IMR-90 (cell line): ENCODE measurements at regions not wholly inside any gene's neighbourhood (a gene's known extent, or its start where the extent isn't known, plus 50 kb on each side); places are given as distances from the start of the nearest gene placed in this dataset.

Source experiments
- ATAC-seq: fragments of 200-7000 bp; cut with Tn5 transposase; 2 replicates; pipeline ENCODE4 v1.9.1; 2020; ENCODE audit warnings: low read depth, mild to moderate bottlenecking, moderate library complexity
- BruUV-seq: library from RNA; stranded (reverse); fragments of 400-500 nt; replicated peaks from 2 replicates; lab custom pipeline; 2021; lab: Mats Ljungman, UMichigan
- CTCF ChIA-PET: fragments of 300-600 bp; formaldehyde crosslinking; extraction: SDS; loops from one replicate; lab custom pipeline; 2021; ENCODE audit warnings: antibody characterized with exemption; lab: Yijun Ruan, JAX
- POLR2A ChIA-PET: fragments of 300-600 bp; sonication (Branson Sonifier 250); formaldehyde crosslinking; loops from one replicate; lab custom pipeline; 2022; ENCODE audit warnings: antibody characterized with exemption; ENCODE audit not compliant: unreplicated experiment; lab: Charles Lee
- DNase-seq: peaks from one replicate; pipeline ENCODE4 v3.0.0; 2013
- H2AFZ ChIP-seq: replicated peaks from 2 replicates; pipeline ENCODE3; 2013; ENCODE audit warnings: low read length, mild to moderate bottlenecking; ENCODE audit not compliant: poor library complexity
- H2AK5ac ChIP-seq: 2 replicates; pipeline ENCODE4 v1.6.1; 2013; ENCODE audit warnings: low read depth, low read length, inconsistent platforms
- H2AK9ac ChIP-seq: replicated peaks from 2 replicates; pipeline ENCODE3; 2013; ENCODE audit warnings: mild to moderate bottlenecking, low read depth, low read length, moderate library complexity; ENCODE audit not compliant: poor library complexity
- H2BK120ac ChIP-seq: 2 replicates; pipeline ENCODE4 v1.6.1; 2013; ENCODE audit warnings: low read depth, low read length, inconsistent platforms
- H2BK15ac ChIP-seq: 3 replicates; pipeline ENCODE4 v1.6.1; 2013; ENCODE audit warnings: low read depth, low read length, inconsistent platforms
- H2BK20ac ChIP-seq: 2 replicates; pipeline ENCODE4 v1.6.1; 2013; ENCODE audit warnings: low read depth, mild to moderate bottlenecking, inconsistent platforms, low read length, moderate library complexity
- H2BK5ac ChIP-seq: 2 replicates; pipeline ENCODE4 v1.6.1; 2013; ENCODE audit warnings: mild to moderate bottlenecking, low read depth, low read length, inconsistent platforms; ENCODE audit not compliant: poor library complexity, severe bottlenecking
- H3K14ac ChIP-seq: replicated peaks from 2 replicates; pipeline ENCODE4 v1.6.1; 2013; ENCODE audit warnings: low read depth, low read length, inconsistent platforms
- H3K18ac ChIP-seq: 2 replicates; pipeline ENCODE4 v1.6.1; 2013; ENCODE audit warnings: low read depth, low read length, control low read depth
- H3K23ac ChIP-seq: 2 replicates; pipeline ENCODE4 v1.6.1; 2013; ENCODE audit warnings: low read depth, low read length, inconsistent platforms
- H3K27ac ChIP-seq: 2 replicates; pipeline ENCODE4 v1.5.1; 2013; ENCODE audit warnings: mild to moderate bottlenecking, control low read depth, low read length; ENCODE audit not compliant: insufficient read depth
- H3K27me3 ChIP-seq: 2 replicates; pipeline ENCODE4 v1.6.1; 2013; ENCODE audit warnings: low read length; ENCODE audit not compliant: control insufficient read depth, insufficient read depth
- H3K36me3 ChIP-seq: 2 replicates; pipeline ENCODE4 v1.6.1; 2013; ENCODE audit warnings: low read length, mixed read lengths; ENCODE audit not compliant: control insufficient read depth, insufficient read depth
- H3K4ac ChIP-seq: 2 replicates; pipeline ENCODE4 v1.6.1; 2013; ENCODE audit warnings: low read depth, low read length, inconsistent platforms
- H3K4me1 ChIP-seq: 2 replicates; pipeline ENCODE4 v1.6.1; 2013; ENCODE audit warnings: low read length, mixed read lengths; ENCODE audit not compliant: control insufficient read depth, insufficient read depth
- H3K4me2 ChIP-seq: 2 replicates; pipeline ENCODE4 v1.6.1; 2013; ENCODE audit warnings: low read depth, mild to moderate bottlenecking, control low read depth, low read length, moderate library complexity
- H3K4me3 ChIP-seq: 2 replicates; pipeline ENCODE4 v1.5.1; 2013; ENCODE audit warnings: low read depth, mild to moderate bottlenecking, control low read depth, low read length, moderate library complexity; ENCODE audit not compliant: insufficient read depth
- H3K56ac ChIP-seq: 2 replicates; pipeline ENCODE4 v1.6.1; 2013; ENCODE audit warnings: low read length, inconsistent platforms; ENCODE audit not compliant: insufficient read depth; ENCODE audit errors: extremely low read depth
- H3K79me1 ChIP-seq, 2 experiments: 2 replicates each; pipeline ENCODE4 v1.6.1; 2013; ENCODE audit warnings: low read length in 2 of 2, inconsistent platforms in 1 of 2, low read depth in 1 of 2
- H3K9ac ChIP-seq: 2 replicates; pipeline ENCODE4 v1.6.1; 2013; ENCODE audit warnings: low read depth, low read length, control low read depth
- H3K9me1 ChIP-seq: 2 replicates; pipeline ENCODE4 v1.6.1; 2013; ENCODE audit warnings: low read length, inconsistent platforms; ENCODE audit not compliant: insufficient read depth
- H3K9me3 ChIP-seq: 2 replicates; pipeline ENCODE4 v1.6.1; 2013; ENCODE audit warnings: low read length; ENCODE audit not compliant: control insufficient read depth, insufficient read depth
- H4K20me1 ChIP-seq: 2 replicates; pipeline ENCODE4 v1.6.1; 2013; ENCODE audit warnings: low read length, inconsistent platforms; ENCODE audit not compliant: insufficient read depth
- H4K5ac ChIP-seq: 2 replicates; pipeline ENCODE4 v1.6.1; 2013; ENCODE audit warnings: mild to moderate bottlenecking, low read depth, low read length, control low read depth
- H4K8ac ChIP-seq, 2 experiments: 2 replicates each; pipeline ENCODE4 v1.6.1; 2013; ENCODE audit warnings: low read depth in 2 of 2, low read length in 2 of 2, control low read depth in 1 of 2, inconsistent platforms in 1 of 2
- H4K91ac ChIP-seq: 2 replicates; pipeline ENCODE4 v1.6.1; 2013; ENCODE audit warnings: low read depth, low read length, inconsistent platforms; ENCODE audit not compliant: insufficient read depth
- BHLHE40 ChIP-seq: fragments of 150-350 bp; IDR thresholded peaks from 2 replicates; pipeline ENCODE4 v1.6.1; 2016; ENCODE audit warnings: mild to moderate bottlenecking, low read depth, low read length
- CEBPB ChIP-seq: IDR thresholded peaks from 2 replicates; pipeline ENCODE4 v1.6.1; 2012; ENCODE audit warnings: low read depth, low read length, improper control_type of control experiment
- CHD1 ChIP-seq: IDR thresholded peaks from 2 replicates; pipeline ENCODE4 v1.6.1; 2012; ENCODE audit warnings: low read depth, low read length, improper control_type of control experiment
- CTCF ChIP-seq: conservative IDR thresholded peaks from 2 replicates; pipeline ENCODE4 v1.5.1; 2012; ENCODE audit warnings: mild to moderate bottlenecking, low read depth, low read length, improper control_type of control experiment
- ELK1 ChIP-seq: fragments of 150-350 bp; IDR thresholded peaks from 2 replicates; pipeline ENCODE4 v1.6.1; 2016; ENCODE audit warnings: low read depth, mild to moderate bottlenecking, low read length, moderate library complexity, borderline replicate concordance
- FOS ChIP-seq: fragments of 150-350 bp; IDR thresholded peaks from 2 replicates; pipeline ENCODE4 v1.6.1; 2016; ENCODE audit warnings: low read depth, low read length
- MAFK ChIP-seq: IDR thresholded peaks from 2 replicates; pipeline ENCODE4 v1.6.1; 2012; ENCODE audit warnings: low read depth, low read length, improper control_type of control experiment
- MAZ ChIP-seq: IDR thresholded peaks from 2 replicates; pipeline ENCODE4 v1.6.1; 2012; ENCODE audit warnings: low read depth, mild to moderate bottlenecking, low read length, improper control_type of control experiment, moderate library complexity, borderline replicate concordance
- MXI1 ChIP-seq: IDR thresholded peaks from 2 replicates; pipeline ENCODE4 v1.6.1; 2012; ENCODE audit warnings: low read depth, mild to moderate bottlenecking, low read length, moderate library complexity, borderline replicate concordance
- NFE2L2 ChIP-seq: fragments of 150-350 bp; IDR thresholded peaks from 2 replicates; pipeline ENCODE4 v1.6.1; 2016; ENCODE audit warnings: low read depth, mild to moderate bottlenecking, low read length
- POLR2A ChIP-seq: IDR thresholded peaks from 2 replicates; pipeline ENCODE4 v1.6.1; 2012; ENCODE audit warnings: mild to moderate bottlenecking, low read depth, low read length
- RAD21 ChIP-seq: IDR thresholded peaks from 2 replicates; pipeline ENCODE4 v1.6.1; 2012; ENCODE audit warnings: low read length, improper control_type of control experiment
- RCOR1 ChIP-seq: IDR thresholded peaks from 2 replicates; pipeline ENCODE4 v1.6.1; 2012; ENCODE audit warnings: mild to moderate bottlenecking, low read length, improper control_type of control experiment; ENCODE audit not compliant: insufficient replicate concordance
- RFX5 ChIP-seq: IDR thresholded peaks from 2 replicates; pipeline ENCODE4 v1.8.0; 2012; ENCODE audit warnings: low read depth, mild to moderate bottlenecking, low read length, moderate library complexity
- SMC3 ChIP-seq: fragments of 150-350 bp; IDR thresholded peaks from 2 replicates; pipeline ENCODE4 v1.6.1; 2016; ENCODE audit warnings: low read depth, mild to moderate bottlenecking, antibody characterized with exemption, low read length, moderate library complexity
- USF2 ChIP-seq: fragments of 150-350 bp; IDR thresholded peaks from 2 replicates; pipeline ENCODE4 v1.6.1; 2017; ENCODE audit warnings: mild to moderate bottlenecking, antibody characterized with exemption, low read length, low read depth
- WGBS, 2 experiments: methylation state at CpG; one replicate each; pipeline versions ENCODE4 v1.1.5 to v1.1.7; 2013; ENCODE audit warnings: missing lambda C conversion rate in 2 of 2; ENCODE audit not compliant: insufficient read length in 1 of 2; ENCODE audit errors: extremely low coverage in 2 of 2; 5-methylcytosine and 5-hydroxymethylcytosine counted together
- dilution Hi-C: fragments of 300-500 bp; cut with HindIII; formaldehyde crosslinking; loops from one replicate; pipeline ENCODE4 v1.14.3; 2018; ENCODE audit warnings: low sequenced_read_pairs; ENCODE audit not compliant: unreplicated experiment
- in situ Hi-C: fragments of 300-500 bp; cut with MboI; formaldehyde crosslinking; loops from 3 replicates; pipeline ENCODE4 v1.14.3; 2019; ENCODE audit warnings: low sequenced_read_pairs, inconsistent platforms, mixed read lengths
- intact Hi-C: fragments of 100-400 bp; cut with micrococcal nuclease; formaldehyde crosslinking; loops from 2 replicates; pipeline ENCODE4 v1.10.0; 2022

- no peak overlapping the region for H2BK5ac ChIP-seq
- peak overlapping the region; percentile 81 for H2BK120ac ChIP-seq
- H4K8ac ChIP-seq, result no peak overlapping the region; a peak in 1 of 4 replicates
- H4K20me1 ChIP-seq, result peaks cover 7% of the 10 kb centered on the region
- DNase-seq, result no peak
- H3K23ac ChIP-seq, result no peak overlapping the region
- in situ Hi-C loops, result no loop called here
- no peak for TF ChIP-seq MAZ
- no peak for TF ChIP-seq RCOR1
- no peak for TF ChIP-seq NFE2L2
- no peak for TF ChIP-seq RAD21
- no peak for TF ChIP-seq RFX5
- TF ChIP-seq USF2, result no peak
- TF ChIP-seq MAFK, result no peak
- no peak for TF ChIP-seq BHLHE40
- TF ChIP-seq MXI1, result no peak
- TF ChIP-seq CEBPB, result no peak
- TF ChIP-seq SMC3, result no peak
- no peak for TF ChIP-seq CHD1
- TF ChIP-seq FOS, result no peak
- no peak for TF ChIP-seq CTCF
- TF ChIP-seq ELK1, result no peak
- no peak for TF ChIP-seq POLR2A
- no peak overlapping the region for H2AFZ ChIP-seq
- CTCF ChIA-PET, result interaction anchor here (1.1 kb wide), 1 partner anchor 52 kb away, joined by 3 read pairs; no protein-coding TSS in a partner anchor
- no TSS peak for BruUV-seq
- ATAC-seq, result no peak
- H3K9me3 ChIP-seq, result no peaks in the 10 kb centered on the region
- peaks cover 9% of the 10 kb centered on the region for H3K9me1 ChIP-seq
- dilution Hi-C loops, result no loop called here
- intact Hi-C loops, result loop anchor here (5.0 kb wide), 2 partner anchors 46 to 144 kb away; no protein-coding TSS in a partner anchor
- peak overlapping the region; percentile 78 for H3K4ac ChIP-seq
- no peak overlapping the region for H3K4me2 ChIP-seq
- H3K79me1 ChIP-seq, result peaks cover 0 to 9% of the 10 kb centered on the region in 2 experiments; a peak in 2 of 4 replicates
- H2AK5ac ChIP-seq, result peak overlapping the region; percentile 85
- no peaks in the 10 kb centered on the region for H3K36me3 ChIP-seq
- no peak overlapping the region for H3K4me3 ChIP-seq
- H4K5ac ChIP-seq, result peak overlapping the region; percentile 18; the same call in 1 of the 2 replicates
- H3K56ac ChIP-seq, result no peak overlapping the region
- H3K14ac ChIP-seq, result no peak overlapping the region
- H3K27ac ChIP-seq, result no peak overlapping the region
- no CpG with 5 or more reads among the region's 8 CpGs for WGBS, 2 experiments
- H3K9ac ChIP-seq, result no peak overlapping the region
- peak overlapping the region; percentile 61 for H2BK20ac ChIP-seq
- POLR2A ChIA-PET, result no interaction called here
- H3K27me3 ChIP-seq, result no peaks in the 10 kb centered on the region
- 0 out of 2 replicates have a peak overlapping the region, but pooled peaks have one; percentile 48 for H4K91ac ChIP-seq
- H3K4me1 ChIP-seq, result peaks cover 15% of the 10 kb centered on the region
- peak overlapping the region; percentile 77 for H2BK15ac ChIP-seq
- peak overlapping the region; percentile 12; the same call in 1 of the 2 replicates for H3K18ac ChIP-seq
- H2AK9ac ChIP-seq, result no peak overlapping the region
These were observed 116.7 kb upstream of the TPM1 start for GRCh38 chr15:62925875-62926274.
